Neural cell (in vitro differentiated cells): ENCODE measurements at regions not wholly inside any gene's neighbourhood (a gene's known extent, or its start where the extent isn't known, plus 50 kb on each side); places are given as distances from the start of the nearest gene placed in this dataset.

Experiments used
- CTCF ChIP-seq: fragments of 450-650 bp; IDR thresholded peaks from 2 replicates; pipeline ENCODE4 v1.5.1; 2014; ENCODE audit warnings: antibody characterized with exemption, mild to moderate bottlenecking, moderate library complexity; ENCODE audit not compliant: poor library complexity, severe bottlenecking
- EP300 ChIP-seq: fragments of 450-650 bp; conservative IDR thresholded peaks from 2 replicates; pipeline ENCODE4 v1.6.1; 2014; ENCODE audit warnings: antibody characterized with exemption, mild to moderate bottlenecking, moderate library complexity; ENCODE audit not compliant: poor library complexity, severe bottlenecking
- EZH2 ChIP-seq: fragments of 200-600, 300-800 bp; shearing (Covaris generic), sonication (generic); IDR thresholded peaks from 2 replicates; pipeline ENCODE4 v1.6.1; 2014; ENCODE audit warnings: antibody characterized with exemption, low read length, borderline replicate concordance, mild to moderate bottlenecking; ENCODE audit not compliant: insufficient read depth, poor library complexity, severe bottlenecking
- RAD21 ChIP-seq: fragments of 450-650 bp; conservative IDR thresholded peaks from 2 replicates; pipeline ENCODE4 v1.6.1; 2014; ENCODE audit warnings: antibody characterized with exemption, mild to moderate bottlenecking, moderate library complexity

GRCh38 chr20:12598894-12599293 is 409.9 kb upstream of the SPTLC3 start:
- TF ChIP-seq RAD21, result no peak
- TF ChIP-seq EP300, result no peak
- no peak for TF ChIP-seq EZH2
- TF ChIP-seq CTCF, result no peak
